IMR-90 (cell line): ENCODE measurements at regions not wholly inside any gene's neighbourhood (a gene's known extent, or its start where the extent isn't known, plus 50 kb on each side); places are given as distances from the start of the nearest gene placed in this dataset.

Source experiments
- ATAC-seq: fragments of 200-7000 bp; cut with Tn5 transposase; 2 replicates; pipeline ENCODE4 v1.9.1; 2020; ENCODE audit warnings: low read depth, mild to moderate bottlenecking, moderate library complexity
- BruUV-seq: library from RNA; stranded (reverse); fragments of 400-500 nt; replicated peaks from 2 replicates; lab custom pipeline; 2021; lab: Mats Ljungman, UMichigan
- CTCF ChIA-PET: fragments of 300-600 bp; formaldehyde crosslinking; extraction: SDS; loops from one replicate; lab custom pipeline; 2021; ENCODE audit warnings: antibody characterized with exemption; lab: Yijun Ruan, JAX
- POLR2A ChIA-PET: fragments of 300-600 bp; sonication (Branson Sonifier 250); formaldehyde crosslinking; loops from one replicate; lab custom pipeline; 2022; ENCODE audit warnings: antibody characterized with exemption; ENCODE audit not compliant: unreplicated experiment; lab: Charles Lee
- DNase-seq: peaks from one replicate; pipeline ENCODE4 v3.0.0; 2013
- H2AFZ ChIP-seq: replicated peaks from 2 replicates; pipeline ENCODE3; 2013; ENCODE audit warnings: low read length, mild to moderate bottlenecking; ENCODE audit not compliant: poor library complexity
- H2AK5ac ChIP-seq: 2 replicates; pipeline ENCODE4 v1.6.1; 2013; ENCODE audit warnings: low read depth, low read length, inconsistent platforms
- H2AK9ac ChIP-seq: replicated peaks from 2 replicates; pipeline ENCODE3; 2013; ENCODE audit warnings: mild to moderate bottlenecking, low read depth, low read length, moderate library complexity; ENCODE audit not compliant: poor library complexity
- H2BK120ac ChIP-seq: 2 replicates; pipeline ENCODE4 v1.6.1; 2013; ENCODE audit warnings: low read depth, low read length, inconsistent platforms
- H2BK15ac ChIP-seq: 3 replicates; pipeline ENCODE4 v1.6.1; 2013; ENCODE audit warnings: low read depth, low read length, inconsistent platforms
- H2BK20ac ChIP-seq: 2 replicates; pipeline ENCODE4 v1.6.1; 2013; ENCODE audit warnings: low read depth, mild to moderate bottlenecking, inconsistent platforms, low read length, moderate library complexity
- H2BK5ac ChIP-seq: 2 replicates; pipeline ENCODE4 v1.6.1; 2013; ENCODE audit warnings: mild to moderate bottlenecking, low read depth, low read length, inconsistent platforms; ENCODE audit not compliant: poor library complexity, severe bottlenecking
- H3K14ac ChIP-seq: replicated peaks from 2 replicates; pipeline ENCODE4 v1.6.1; 2013; ENCODE audit warnings: low read depth, low read length, inconsistent platforms
- H3K18ac ChIP-seq: 2 replicates; pipeline ENCODE4 v1.6.1; 2013; ENCODE audit warnings: low read depth, low read length, control low read depth
- H3K23ac ChIP-seq: 2 replicates; pipeline ENCODE4 v1.6.1; 2013; ENCODE audit warnings: low read depth, low read length, inconsistent platforms
- H3K27ac ChIP-seq: 2 replicates; pipeline ENCODE4 v1.5.1; 2013; ENCODE audit warnings: mild to moderate bottlenecking, control low read depth, low read length; ENCODE audit not compliant: insufficient read depth
- H3K27me3 ChIP-seq: 2 replicates; pipeline ENCODE4 v1.6.1; 2013; ENCODE audit warnings: low read length; ENCODE audit not compliant: control insufficient read depth, insufficient read depth
- H3K36me3 ChIP-seq: 2 replicates; pipeline ENCODE4 v1.6.1; 2013; ENCODE audit warnings: low read length, mixed read lengths; ENCODE audit not compliant: control insufficient read depth, insufficient read depth
- H3K4ac ChIP-seq: 2 replicates; pipeline ENCODE4 v1.6.1; 2013; ENCODE audit warnings: low read depth, low read length, inconsistent platforms
- H3K4me1 ChIP-seq: 2 replicates; pipeline ENCODE4 v1.6.1; 2013; ENCODE audit warnings: low read length, mixed read lengths; ENCODE audit not compliant: control insufficient read depth, insufficient read depth
- H3K4me2 ChIP-seq: 2 replicates; pipeline ENCODE4 v1.6.1; 2013; ENCODE audit warnings: low read depth, mild to moderate bottlenecking, control low read depth, low read length, moderate library complexity
- H3K4me3 ChIP-seq: 2 replicates; pipeline ENCODE4 v1.5.1; 2013; ENCODE audit warnings: low read depth, mild to moderate bottlenecking, control low read depth, low read length, moderate library complexity; ENCODE audit not compliant: insufficient read depth
- H3K56ac ChIP-seq: 2 replicates; pipeline ENCODE4 v1.6.1; 2013; ENCODE audit warnings: low read length, inconsistent platforms; ENCODE audit not compliant: insufficient read depth; ENCODE audit errors: extremely low read depth
- H3K79me1 ChIP-seq, 2 experiments: 2 replicates each; pipeline ENCODE4 v1.6.1; 2013; ENCODE audit warnings: low read length in 2 of 2, inconsistent platforms in 1 of 2, low read depth in 1 of 2
- H3K9ac ChIP-seq: 2 replicates; pipeline ENCODE4 v1.6.1; 2013; ENCODE audit warnings: low read depth, low read length, control low read depth
- H3K9me1 ChIP-seq: 2 replicates; pipeline ENCODE4 v1.6.1; 2013; ENCODE audit warnings: low read length, inconsistent platforms; ENCODE audit not compliant: insufficient read depth
- H3K9me3 ChIP-seq: 2 replicates; pipeline ENCODE4 v1.6.1; 2013; ENCODE audit warnings: low read length; ENCODE audit not compliant: control insufficient read depth, insufficient read depth
- H4K20me1 ChIP-seq: 2 replicates; pipeline ENCODE4 v1.6.1; 2013; ENCODE audit warnings: low read length, inconsistent platforms; ENCODE audit not compliant: insufficient read depth
- H4K5ac ChIP-seq: 2 replicates; pipeline ENCODE4 v1.6.1; 2013; ENCODE audit warnings: mild to moderate bottlenecking, low read depth, low read length, control low read depth
- H4K8ac ChIP-seq, 2 experiments: 2 replicates each; pipeline ENCODE4 v1.6.1; 2013; ENCODE audit warnings: low read depth in 2 of 2, low read length in 2 of 2, control low read depth in 1 of 2, inconsistent platforms in 1 of 2
- H4K91ac ChIP-seq: 2 replicates; pipeline ENCODE4 v1.6.1; 2013; ENCODE audit warnings: low read depth, low read length, inconsistent platforms; ENCODE audit not compliant: insufficient read depth
- CEBPB ChIP-seq: IDR thresholded peaks from 2 replicates; pipeline ENCODE4 v1.6.1; 2012; ENCODE audit warnings: low read depth, low read length, improper control_type of control experiment
- WGBS, 2 experiments: methylation state at CpG; one replicate each; pipeline versions ENCODE4 v1.1.5 to v1.1.7; 2013; ENCODE audit warnings: missing lambda C conversion rate in 2 of 2; ENCODE audit not compliant: insufficient read length in 1 of 2; ENCODE audit errors: extremely low coverage in 2 of 2; 5-methylcytosine and 5-hydroxymethylcytosine counted together
- dilution Hi-C: fragments of 300-500 bp; cut with HindIII; formaldehyde crosslinking; loops from one replicate; pipeline ENCODE4 v1.14.3; 2018; ENCODE audit warnings: low sequenced_read_pairs; ENCODE audit not compliant: unreplicated experiment
- in situ Hi-C: fragments of 300-500 bp; cut with MboI; formaldehyde crosslinking; loops from 3 replicates; pipeline ENCODE4 v1.14.3; 2019; ENCODE audit warnings: low sequenced_read_pairs, inconsistent platforms, mixed read lengths
- intact Hi-C: fragments of 100-400 bp; cut with micrococcal nuclease; formaldehyde crosslinking; loops from 2 replicates; pipeline ENCODE4 v1.10.0; 2022
- TF ChIP-seq, protein P1 (sequence below): conservative IDR thresholded peaks from 2 replicates; pipeline ENCODE4 v1.5.1; 2012; ENCODE audit warnings: mild to moderate bottlenecking, low read depth, low read length, improper control_type of control experiment
- TF ChIP-seq, protein P2 (sequence below): fragments of 150-350 bp; IDR thresholded peaks from 2 replicates; pipeline ENCODE4 v1.6.1; 2017; ENCODE audit warnings: mild to moderate bottlenecking, antibody characterized with exemption, low read length, low read depth
- TF ChIP-seq, protein P3 (sequence below): fragments of 150-350 bp; IDR thresholded peaks from 2 replicates; pipeline ENCODE4 v1.6.1; 2016; ENCODE audit warnings: low read depth, mild to moderate bottlenecking, low read length, moderate library complexity, borderline replicate concordance

DNA sequence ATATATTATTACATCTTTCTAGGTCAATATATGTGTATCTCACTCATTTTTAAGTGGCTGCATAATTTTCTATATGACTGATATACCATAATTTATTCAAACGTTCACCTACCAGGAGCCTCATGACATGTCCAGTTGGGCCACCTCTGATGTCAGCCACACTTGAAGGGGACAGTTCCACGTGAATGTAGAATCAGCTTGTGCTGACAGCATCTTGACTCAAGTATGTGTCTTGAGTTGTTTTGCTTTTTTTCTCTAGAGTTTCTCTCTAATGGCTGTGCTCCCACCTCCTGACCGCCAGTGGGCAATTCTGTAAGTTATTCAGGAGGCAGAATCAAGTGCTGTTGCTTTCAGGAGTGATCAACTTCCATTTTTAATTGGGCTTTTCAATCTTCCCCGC is 237.9 kb downstream of the NFKBIZ start (continued):
- TF ChIP-seq, protein P1, sequence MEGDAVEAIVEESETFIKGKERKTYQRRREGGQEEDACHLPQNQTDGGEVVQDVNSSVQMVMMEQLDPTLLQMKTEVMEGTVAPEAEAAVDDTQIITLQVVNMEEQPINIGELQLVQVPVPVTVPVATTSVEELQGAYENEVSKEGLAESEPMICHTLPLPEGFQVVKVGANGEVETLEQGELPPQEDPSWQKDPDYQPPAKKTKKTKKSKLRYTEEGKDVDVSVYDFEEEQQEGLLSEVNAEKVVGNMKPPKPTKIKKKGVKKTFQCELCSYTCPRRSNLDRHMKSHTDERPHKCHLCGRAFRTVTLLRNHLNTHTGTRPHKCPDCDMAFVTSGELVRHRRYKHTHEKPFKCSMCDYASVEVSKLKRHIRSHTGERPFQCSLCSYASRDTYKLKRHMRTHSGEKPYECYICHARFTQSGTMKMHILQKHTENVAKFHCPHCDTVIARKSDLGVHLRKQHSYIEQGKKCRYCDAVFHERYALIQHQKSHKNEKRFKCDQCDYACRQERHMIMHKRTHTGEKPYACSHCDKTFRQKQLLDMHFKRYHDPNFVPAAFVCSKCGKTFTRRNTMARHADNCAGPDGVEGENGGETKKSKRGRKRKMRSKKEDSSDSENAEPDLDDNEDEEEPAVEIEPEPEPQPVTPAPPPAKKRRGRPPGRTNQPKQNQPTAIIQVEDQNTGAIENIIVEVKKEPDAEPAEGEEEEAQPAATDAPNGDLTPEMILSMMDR: no peak

DNA sequence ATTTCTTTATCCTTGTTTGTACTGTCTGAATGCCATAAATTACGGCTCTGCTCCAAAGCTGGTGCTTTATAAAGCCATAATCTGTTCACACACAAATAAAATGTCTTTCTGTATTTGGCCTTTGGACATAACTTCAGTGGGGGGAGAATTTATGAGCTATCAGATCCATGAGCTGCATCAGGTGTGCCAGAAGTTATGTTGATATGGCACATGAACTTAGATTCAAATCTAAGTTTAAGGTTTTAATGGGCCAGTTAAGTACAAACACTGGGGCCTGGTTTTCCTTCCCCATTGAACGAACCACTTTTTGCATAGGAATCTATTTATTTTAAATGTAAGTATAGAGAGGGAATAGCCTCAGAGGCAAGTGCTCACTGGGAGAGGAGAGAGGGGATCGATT is 239.9 kb downstream of the NFKBIZ start:
- no peaks in the 10 kb centered on the region for H3K27me3 ChIP-seq
- H3K4me2 ChIP-seq: peak overlapping the region; percentile 30; the same call in 1 of the 2 replicates
- peak overlapping the region; percentile 91 for H2AK5ac ChIP-seq
- no TSS peak for BruUV-seq
- ATAC-seq (no peak), DNase-seq (no peak)
- peak overlapping the region; percentile 97 for H2BK20ac ChIP-seq
- no peak overlapping the region for H3K4me3 ChIP-seq
- H3K56ac ChIP-seq: peak overlapping the region; percentile 51; the same call in 1 of the 2 replicates
- H3K23ac ChIP-seq: peak overlapping the region; percentile 92; the same call in 1 of the 2 replicates
- H3K4ac ChIP-seq: peak overlapping the region; percentile 93
- TF ChIP-seq, protein P2, sequence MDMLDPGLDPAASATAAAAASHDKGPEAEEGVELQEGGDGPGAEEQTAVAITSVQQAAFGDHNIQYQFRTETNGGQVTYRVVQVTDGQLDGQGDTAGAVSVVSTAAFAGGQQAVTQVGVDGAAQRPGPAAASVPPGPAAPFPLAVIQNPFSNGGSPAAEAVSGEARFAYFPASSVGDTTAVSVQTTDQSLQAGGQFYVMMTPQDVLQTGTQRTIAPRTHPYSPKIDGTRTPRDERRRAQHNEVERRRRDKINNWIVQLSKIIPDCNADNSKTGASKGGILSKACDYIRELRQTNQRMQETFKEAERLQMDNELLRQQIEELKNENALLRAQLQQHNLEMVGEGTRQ: no peak
- TF ChIP-seq, protein P1: no peak
- TF ChIP-seq CEBPB: no peak
- TF ChIP-seq, protein P3, sequence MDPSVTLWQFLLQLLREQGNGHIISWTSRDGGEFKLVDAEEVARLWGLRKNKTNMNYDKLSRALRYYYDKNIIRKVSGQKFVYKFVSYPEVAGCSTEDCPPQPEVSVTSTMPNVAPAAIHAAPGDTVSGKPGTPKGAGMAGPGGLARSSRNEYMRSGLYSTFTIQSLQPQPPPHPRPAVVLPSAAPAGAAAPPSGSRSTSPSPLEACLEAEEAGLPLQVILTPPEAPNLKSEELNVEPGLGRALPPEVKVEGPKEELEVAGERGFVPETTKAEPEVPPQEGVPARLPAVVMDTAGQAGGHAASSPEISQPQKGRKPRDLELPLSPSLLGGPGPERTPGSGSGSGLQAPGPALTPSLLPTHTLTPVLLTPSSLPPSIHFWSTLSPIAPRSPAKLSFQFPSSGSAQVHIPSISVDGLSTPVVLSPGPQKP: no peak
- H4K91ac ChIP-seq: peak overlapping the region; percentile 84; the same call in 1 of the 2 replicates
- H3K9me1 ChIP-seq: peaks cover 5% of the 10 kb centered on the region; the same call in 1 of the 2 replicates
- H3K79me1 ChIP-seq: peaks cover 0 to 7% of the 10 kb centered on the region in 2 experiments; a peak in 1 of 4 replicates
- H3K9me3 ChIP-seq: no peaks in the 10 kb centered on the region
- H3K27ac ChIP-seq: peak overlapping the region; percentile 59; the same call in 1 of the 2 replicates
- H4K8ac ChIP-seq: peak overlapping the region; percentile 82 to 86
- H2BK5ac ChIP-seq: peak overlapping the region; percentile 100
- in situ Hi-C loops: no loop called here
- H2BK120ac ChIP-seq: peak overlapping the region; percentile 96
- H2BK15ac ChIP-seq: peak overlapping the region; percentile 73; the same call in 2 of the 3 replicates
- peak overlapping the region; percentile 39; the same call in 1 of the 2 replicates for H3K9ac ChIP-seq
- peak overlapping the region; percentile 88 for H3K14ac ChIP-seq
- no peak overlapping the region for H2AK9ac ChIP-seq
- H3K4me1 ChIP-seq: peaks cover 16% of the 10 kb centered on the region; the same call in 1 of the 2 replicates
- intact Hi-C loops: loop anchor here (5.0 kb wide), 1 partner anchor 222 kb away; no protein-coding TSS in a partner anchor
- peak overlapping the region; percentile 97; the same call in 1 of the 2 replicates for H3K18ac ChIP-seq
- H4K5ac ChIP-seq: peak overlapping the region; percentile 87; the same call in 1 of the 2 replicates
- no peaks in the 10 kb centered on the region; the same call in 1 of the 2 replicates for H4K20me1 ChIP-seq
- ChIA-PET POLR2A (no interaction called here), CTCF (interaction anchor here (1.1 kb wide), 1 partner anchor 136 kb away, joined by 3 read pairs; no protein-coding TSS in a partner anchor)
- WGBS, 2 experiments: no CpG with 5 or more reads among the region's 3 CpGs
- dilution Hi-C loops: no loop called here
- H3K36me3 ChIP-seq: no peaks in the 10 kb centered on the region
- H2AFZ ChIP-seq: no peak overlapping the region
